ENCODE measurements at regions not wholly inside any gene's neighbourhood (a gene's known extent, or its start where the extent isn't known, plus 50 kb on each side); places are given as distances from the start of the nearest gene placed in this dataset.
A peak's percentile ranks its signal among the peaks of the same experiment; 100 is the strongest.

DNA sequence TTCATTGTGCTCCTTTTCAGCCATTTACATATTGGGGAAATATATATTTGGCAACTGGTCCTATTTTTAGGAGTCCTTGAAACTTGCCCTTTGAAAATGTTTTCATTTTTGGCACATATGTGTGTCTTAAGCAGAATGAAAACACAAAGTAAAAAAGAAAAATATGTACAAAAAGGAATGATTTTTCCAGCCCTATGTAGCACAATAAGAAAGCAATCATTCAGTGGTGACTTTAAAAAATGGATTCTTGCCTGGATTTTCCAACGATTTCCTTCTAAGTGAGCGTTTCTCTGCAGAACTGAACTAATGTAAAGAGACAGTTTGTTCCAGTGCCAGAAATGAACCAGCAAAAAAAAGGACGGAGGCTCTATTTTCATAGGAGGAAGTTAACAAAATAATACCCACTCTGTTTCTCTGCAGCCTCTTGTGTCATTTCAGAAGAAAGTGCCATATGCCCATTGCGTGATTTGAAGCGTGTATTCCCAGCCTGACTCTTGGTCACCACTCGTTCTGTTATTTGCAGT lies 340.1 kb downstream of the SETD4 start:
- no TSS peak for BruUV-seq (replicated peaks)
- peaks cover 10% of the 10 kb centered on the region for H3K4me1 ChIP-seq (ENCODE audit: insufficient read depth, low read length, poor library complexity, severe bottlenecking)

DNA sequence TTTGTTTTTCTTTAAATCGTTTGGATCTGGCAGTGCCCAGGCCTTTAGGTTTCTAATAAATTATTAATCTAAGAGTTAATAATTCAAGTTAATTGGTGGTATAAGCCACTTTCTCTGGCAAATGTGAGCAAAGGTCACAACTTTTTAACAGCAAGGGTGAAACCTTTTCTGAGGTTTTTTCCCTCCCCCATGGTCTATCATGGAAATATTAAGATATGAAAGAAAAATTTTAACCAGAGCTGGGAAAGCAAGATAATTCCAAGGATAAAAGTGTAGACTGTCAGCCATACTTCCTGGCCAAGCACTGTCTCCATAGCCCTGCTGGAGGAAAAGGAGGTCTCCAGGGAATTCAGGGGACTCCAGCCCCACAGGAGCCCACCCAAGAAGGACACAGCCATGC lies 341.2 kb downstream of the SETD4 start:
- BruUV-seq (replicated peaks), result no TSS peak
- H3K4me3 ChIP-seq (ENCODE audit: low read depth, low read length, poor library complexity, severe bottlenecking), result no peak overlapping the region
- no peak overlapping the region for H3K27ac ChIP-seq (ENCODE audit: low read depth, low read length, poor library complexity, severe bottlenecking)
- no peak for DNase-seq (ENCODE audit: low spot score)
- H3K9me2 ChIP-seq (ENCODE audit: insufficient read depth, low read length), result no peaks in the 10 kb centered on the region
- TF ChIP-seq EZH2phosphoT487 (IDR thresholded peaks at IDR 0.05; ENCODE audit: borderline replicate concordance, low read depth, low read length), result no peak
- TF ChIP-seq, protein P1, sequence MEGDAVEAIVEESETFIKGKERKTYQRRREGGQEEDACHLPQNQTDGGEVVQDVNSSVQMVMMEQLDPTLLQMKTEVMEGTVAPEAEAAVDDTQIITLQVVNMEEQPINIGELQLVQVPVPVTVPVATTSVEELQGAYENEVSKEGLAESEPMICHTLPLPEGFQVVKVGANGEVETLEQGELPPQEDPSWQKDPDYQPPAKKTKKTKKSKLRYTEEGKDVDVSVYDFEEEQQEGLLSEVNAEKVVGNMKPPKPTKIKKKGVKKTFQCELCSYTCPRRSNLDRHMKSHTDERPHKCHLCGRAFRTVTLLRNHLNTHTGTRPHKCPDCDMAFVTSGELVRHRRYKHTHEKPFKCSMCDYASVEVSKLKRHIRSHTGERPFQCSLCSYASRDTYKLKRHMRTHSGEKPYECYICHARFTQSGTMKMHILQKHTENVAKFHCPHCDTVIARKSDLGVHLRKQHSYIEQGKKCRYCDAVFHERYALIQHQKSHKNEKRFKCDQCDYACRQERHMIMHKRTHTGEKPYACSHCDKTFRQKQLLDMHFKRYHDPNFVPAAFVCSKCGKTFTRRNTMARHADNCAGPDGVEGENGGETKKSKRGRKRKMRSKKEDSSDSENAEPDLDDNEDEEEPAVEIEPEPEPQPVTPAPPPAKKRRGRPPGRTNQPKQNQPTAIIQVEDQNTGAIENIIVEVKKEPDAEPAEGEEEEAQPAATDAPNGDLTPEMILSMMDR (conservative IDR thresholded peaks at IDR 0.05; ENCODE audit: low read length), result no peak
- peaks cover 10% of the 10 kb centered on the region for H3K4me1 ChIP-seq (ENCODE audit: insufficient read depth, low read length, poor library complexity, severe bottlenecking)
- POLR2A ChIA-PET, result no interaction called here
- intact Hi-C loops (cut with micrococcal nuclease; ENCODE audit: unreplicated experiment), result no loop called here
- CTCF ChIA-PET (ENCODE audit: unreplicated experiment), result no interaction called here
- H4K20me1 ChIP-seq (ENCODE audit: insufficient read depth, low read length), result no peaks in the 10 kb centered on the region
- no peaks in the 10 kb centered on the region for H3K79me2 ChIP-seq (ENCODE audit: insufficient read depth, low read depth, low read length)
- no peaks in the 10 kb centered on the region for H3K9me3 ChIP-seq (ENCODE audit: low read length)
- no peaks in the 10 kb centered on the region for H3K36me3 ChIP-seq (ENCODE audit: insufficient read depth, low read length)
- no peak overlapping the region for H3K4me2 ChIP-seq (ENCODE audit: low read length)
- no peak overlapping the region for H2AFZ ChIP-seq (ENCODE audit: low read length)

More for the DNA sequence above, 340.1 kb downstream of the SETD4 start:
- Histone ChIP-seq H3K9me2 (ENCODE audit: insufficient read depth, low read length) (no peaks in the 10 kb centered on the region), H4K20me1 (ENCODE audit: insufficient read depth, low read length) (no peaks in the 10 kb centered on the region), H3K79me2 (ENCODE audit: insufficient read depth, low read depth, low read length) (no peaks in the 10 kb centered on the region), H2AFZ (ENCODE audit: low read length) (peak overlapping the region; percentile 19; the same call in 1 of the 2 replicates), H3K4me3 (ENCODE audit: low read depth, low read length, poor library complexity, severe bottlenecking) (no peak overlapping the region), H3K9me3 (ENCODE audit: low read length) (no peaks in the 10 kb centered on the region), H3K27ac (ENCODE audit: low read depth, low read length, poor library complexity, severe bottlenecking) (no peak overlapping the region), H3K4me2 (ENCODE audit: low read length) (no peak overlapping the region), H3K36me3 (ENCODE audit: insufficient read depth, low read length) (no peaks in the 10 kb centered on the region)
- POLR2A ChIA-PET, result no interaction called here
- no peak for DNase-seq (ENCODE audit: low spot score)
- TF ChIP-seq, protein P1 (conservative IDR thresholded peaks at IDR 0.05; ENCODE audit: low read length), result no peak
- TF ChIP-seq EZH2phosphoT487 (IDR thresholded peaks at IDR 0.05; ENCODE audit: borderline replicate concordance, low read depth, low read length), result no peak
- intact Hi-C loops (cut with micrococcal nuclease; ENCODE audit: unreplicated experiment), result no loop called here
- CTCF ChIA-PET (ENCODE audit: unreplicated experiment), result no interaction called here

DNA sequence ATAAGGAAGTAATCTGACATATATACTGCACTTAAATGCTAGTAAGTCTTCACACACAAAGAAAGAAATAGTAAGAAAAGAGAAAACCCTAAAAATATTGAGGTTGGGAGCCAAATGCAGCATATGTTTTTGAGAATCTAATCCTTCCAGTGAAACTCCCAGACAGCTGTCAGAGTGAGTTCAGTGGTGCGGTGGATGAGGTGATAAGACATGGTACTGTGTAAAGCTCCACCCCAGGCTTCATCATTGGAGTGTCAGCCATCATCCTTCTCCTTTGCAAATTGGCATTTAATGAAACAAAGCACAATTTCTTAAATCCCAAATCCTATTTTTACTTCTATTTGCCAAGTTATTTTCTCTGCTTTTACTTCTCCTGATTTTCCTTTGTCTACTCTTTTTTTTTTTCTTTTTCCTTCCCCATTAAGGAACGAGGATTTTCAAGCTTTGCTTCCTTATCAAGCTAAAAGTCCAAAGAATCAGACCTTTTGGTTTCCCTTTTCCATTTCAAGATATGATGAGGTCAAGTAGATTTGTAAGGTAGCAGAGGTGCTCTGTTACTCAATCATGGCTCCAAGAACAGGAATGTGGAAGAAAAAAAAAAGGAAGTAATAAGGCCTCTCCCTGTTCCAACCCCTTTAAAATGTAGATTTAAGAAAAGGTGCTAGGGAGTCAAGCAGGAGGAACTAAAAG lies 343.3 kb downstream of the SETD4 start:
- intact Hi-C loops (cut with micrococcal nuclease; ENCODE audit: unreplicated experiment), result no loop called here
- no TSS peak for BruUV-seq (replicated peaks)
- H3K79me2 ChIP-seq (ENCODE audit: insufficient read depth, low read depth, low read length), result no peaks in the 10 kb centered on the region
- H4K20me1 ChIP-seq (ENCODE audit: insufficient read depth, low read length), result no peaks in the 10 kb centered on the region
- H3K9me2 ChIP-seq (ENCODE audit: insufficient read depth, low read length), result no peaks in the 10 kb centered on the region
- no peak overlapping the region for H2AFZ ChIP-seq (ENCODE audit: low read length)
- no peaks in the 10 kb centered on the region for H3K36me3 ChIP-seq (ENCODE audit: insufficient read depth, low read length)
- H3K4me3 ChIP-seq (ENCODE audit: low read depth, low read length, poor library complexity, severe bottlenecking), result no peak overlapping the region
- DNase-seq (ENCODE audit: low spot score), result no peak
- peaks cover 16% of the 10 kb centered on the region for H3K4me1 ChIP-seq (ENCODE audit: insufficient read depth, low read length, poor library complexity, severe bottlenecking)
- H3K27ac ChIP-seq (ENCODE audit: low read depth, low read length, poor library complexity, severe bottlenecking), result no peak overlapping the region
- no peak overlapping the region for H3K4me2 ChIP-seq (ENCODE audit: low read length)
- no peaks in the 10 kb centered on the region for H3K9me3 ChIP-seq (ENCODE audit: low read length)
- POLR2A ChIA-PET, result no interaction called here
- TF ChIP-seq, protein P1 (conservative IDR thresholded peaks at IDR 0.05; ENCODE audit: low read length), result no peak
- no peak for TF ChIP-seq EZH2phosphoT487 (IDR thresholded peaks at IDR 0.05; ENCODE audit: borderline replicate concordance, low read depth, low read length)
- CTCF ChIA-PET (ENCODE audit: unreplicated experiment), result no interaction called here

All from OCI-LY7 (cell line).